ENCODE measurements at regions not wholly inside any gene's neighbourhood (a gene's known extent, or its start where the extent isn't known, plus 50 kb on each side); places are given as distances from the start of the nearest gene placed in this dataset.

DNA sequence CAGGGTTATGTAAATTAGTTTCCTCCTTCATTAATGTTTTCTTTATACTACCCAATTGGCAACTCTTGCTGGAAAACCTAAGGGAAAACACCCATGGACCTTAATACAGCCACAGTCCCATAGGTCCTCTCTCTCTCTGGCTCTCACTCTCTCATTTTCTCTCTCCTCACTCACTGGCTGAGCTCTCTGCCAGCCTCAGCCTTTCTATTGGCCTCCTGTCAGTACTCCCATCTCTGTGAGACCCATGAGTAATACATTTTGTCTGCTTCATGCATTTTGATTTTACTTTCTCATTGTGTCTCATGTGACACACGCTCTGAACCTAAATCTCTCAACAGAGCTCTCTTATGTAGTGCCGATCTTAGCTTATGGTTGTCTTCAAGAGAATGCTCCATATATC, 907.5 kb downstream of the C6orf118 start:
- no peak overlapping the region for H3K4me3 ChIP-seq (ENCODE audit: low read depth, low read length)
- TF ChIP-seq, protein P1, sequence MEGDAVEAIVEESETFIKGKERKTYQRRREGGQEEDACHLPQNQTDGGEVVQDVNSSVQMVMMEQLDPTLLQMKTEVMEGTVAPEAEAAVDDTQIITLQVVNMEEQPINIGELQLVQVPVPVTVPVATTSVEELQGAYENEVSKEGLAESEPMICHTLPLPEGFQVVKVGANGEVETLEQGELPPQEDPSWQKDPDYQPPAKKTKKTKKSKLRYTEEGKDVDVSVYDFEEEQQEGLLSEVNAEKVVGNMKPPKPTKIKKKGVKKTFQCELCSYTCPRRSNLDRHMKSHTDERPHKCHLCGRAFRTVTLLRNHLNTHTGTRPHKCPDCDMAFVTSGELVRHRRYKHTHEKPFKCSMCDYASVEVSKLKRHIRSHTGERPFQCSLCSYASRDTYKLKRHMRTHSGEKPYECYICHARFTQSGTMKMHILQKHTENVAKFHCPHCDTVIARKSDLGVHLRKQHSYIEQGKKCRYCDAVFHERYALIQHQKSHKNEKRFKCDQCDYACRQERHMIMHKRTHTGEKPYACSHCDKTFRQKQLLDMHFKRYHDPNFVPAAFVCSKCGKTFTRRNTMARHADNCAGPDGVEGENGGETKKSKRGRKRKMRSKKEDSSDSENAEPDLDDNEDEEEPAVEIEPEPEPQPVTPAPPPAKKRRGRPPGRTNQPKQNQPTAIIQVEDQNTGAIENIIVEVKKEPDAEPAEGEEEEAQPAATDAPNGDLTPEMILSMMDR (IDR thresholded peaks at IDR 0.05; ENCODE audit: insufficient read depth, low read depth, low read length, missing control alignments): no peak

DNA sequence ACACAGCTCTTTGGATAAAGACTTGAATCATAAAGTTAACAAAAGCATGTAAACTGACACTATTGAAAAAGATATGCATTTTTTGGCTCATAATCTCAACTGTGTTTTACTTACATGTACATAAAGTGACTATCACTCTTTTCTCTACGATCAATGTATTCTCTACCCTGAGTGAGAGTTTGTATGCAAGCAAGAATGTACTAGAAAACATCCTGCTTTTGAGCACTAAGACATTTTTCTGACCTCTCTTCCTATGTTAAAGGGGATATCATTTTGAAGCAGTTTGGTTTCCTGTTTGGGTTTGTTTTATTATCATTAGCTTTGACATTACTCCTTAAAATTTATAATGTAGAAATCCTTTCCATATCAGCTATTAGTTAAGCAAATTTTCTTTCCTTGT, 910.8 kb downstream of the C6orf118 start:
- no peak overlapping the region for H3K4me3 ChIP-seq (ENCODE audit: low read depth, low read length)
- TF ChIP-seq, protein P1 (IDR thresholded peaks at IDR 0.05; ENCODE audit: insufficient read depth, low read depth, low read length, missing control alignments): no peak
- DNase-seq (ENCODE audit: low read depth): no peak

More for the DNA sequence above, 907.5 kb downstream of the C6orf118 start:
- DNase-seq (ENCODE audit: low read depth): no peak

DNA sequence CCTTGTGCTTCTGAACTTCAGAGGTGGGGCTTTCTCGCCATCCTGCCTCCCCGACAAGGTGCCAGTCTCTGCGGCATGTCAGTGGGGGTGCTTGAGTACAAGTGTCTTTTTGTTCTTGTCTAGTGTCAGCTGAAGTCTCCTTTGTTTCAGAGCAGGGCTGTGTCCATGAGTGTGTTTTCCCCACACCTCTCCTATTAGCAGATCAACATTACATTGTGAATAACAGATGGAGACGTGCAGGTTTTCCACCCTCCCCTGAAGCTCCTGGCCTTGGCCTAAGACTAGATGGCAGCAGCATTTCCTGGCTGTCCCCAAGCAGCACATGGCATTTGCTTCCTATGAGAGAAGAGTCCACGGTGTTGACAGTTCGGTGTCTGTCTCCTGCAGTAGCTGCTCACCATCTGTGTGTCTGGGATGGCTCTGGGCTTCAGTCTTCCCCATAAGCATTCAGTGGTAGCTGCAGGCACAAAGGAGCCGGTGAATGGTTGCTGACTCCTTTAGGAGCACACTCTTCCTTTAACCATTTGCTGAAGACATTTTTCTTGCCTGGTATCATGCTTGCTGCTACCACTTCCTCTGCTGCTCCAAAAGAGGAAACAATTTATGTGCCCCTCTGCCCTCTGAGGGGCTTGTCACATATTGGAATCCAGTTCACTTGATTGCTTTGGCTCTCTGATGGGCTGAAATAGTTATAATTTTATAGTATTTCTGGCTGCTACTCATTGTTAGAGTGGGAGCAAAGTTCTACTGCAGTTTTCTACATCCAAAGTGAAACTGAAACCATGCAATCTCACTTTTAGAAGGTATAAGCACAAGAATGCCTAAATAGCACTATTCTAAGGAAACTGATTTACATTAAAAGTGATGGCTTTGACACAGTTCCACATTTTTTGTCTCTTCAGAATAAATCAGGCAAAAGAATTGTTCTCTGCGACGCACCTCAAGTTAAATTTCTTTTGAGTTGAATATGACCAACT, 913.0 kb downstream of the C6orf118 start:
- TF ChIP-seq, protein P1 (IDR thresholded peaks at IDR 0.05; ENCODE audit: insufficient read depth, low read depth, low read length, missing control alignments): no peak
- H3K4me3 ChIP-seq (ENCODE audit: low read depth, low read length): no peak overlapping the region
- no peak for DNase-seq (ENCODE audit: low read depth)

DNA sequence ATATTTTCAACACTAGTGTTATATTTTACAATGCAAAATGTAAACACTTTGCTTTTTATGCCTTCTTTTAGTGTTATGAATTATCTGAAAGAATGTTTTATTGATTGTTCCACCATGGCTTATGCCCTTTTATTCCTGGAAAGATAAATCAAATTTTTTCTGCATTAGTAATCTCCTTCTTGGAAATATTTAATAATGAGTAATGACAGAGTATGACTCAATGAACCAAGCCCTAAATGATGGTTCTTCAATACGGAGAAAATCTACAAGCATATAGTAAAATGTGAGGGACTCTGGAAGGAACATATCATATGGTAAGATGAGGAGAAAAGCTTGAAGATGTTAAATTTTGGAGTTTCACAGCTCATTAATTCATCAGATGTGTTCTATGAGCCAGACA, 929.6 kb downstream of the C6orf118 start:
- no peak for DNase-seq (ENCODE audit: low read depth)
- TF ChIP-seq, protein P1 (IDR thresholded peaks at IDR 0.05; ENCODE audit: insufficient read depth, low read depth, low read length, missing control alignments): no peak
- H3K4me3 ChIP-seq (ENCODE audit: low read depth, low read length): no peak overlapping the region

DNA sequence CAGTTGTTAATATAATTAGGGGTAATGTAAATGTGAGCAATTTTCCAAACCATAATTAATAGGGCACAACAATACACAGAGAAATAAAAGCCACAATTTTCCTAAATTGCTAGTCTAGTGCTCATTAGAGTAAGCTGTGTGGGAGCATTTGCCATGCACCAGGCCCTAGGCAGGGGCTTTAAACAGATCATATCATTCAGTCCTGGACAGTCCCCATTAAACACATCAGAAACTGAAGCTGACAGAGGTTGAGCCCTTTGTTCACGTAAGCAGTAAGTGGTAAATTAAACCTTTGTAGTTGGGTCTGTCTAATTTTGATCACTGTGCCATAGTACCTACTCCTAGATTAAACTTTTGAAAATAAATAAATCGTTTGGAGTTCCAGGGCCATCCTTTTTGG, 931.1 kb downstream of the C6orf118 start:
- TF ChIP-seq, protein P1 (IDR thresholded peaks at IDR 0.05; ENCODE audit: insufficient read depth, low read depth, low read length, missing control alignments): no peak
- no peak overlapping the region for H3K4me3 ChIP-seq (ENCODE audit: low read depth, low read length)
- no peak for DNase-seq (ENCODE audit: low read depth)

DNA sequence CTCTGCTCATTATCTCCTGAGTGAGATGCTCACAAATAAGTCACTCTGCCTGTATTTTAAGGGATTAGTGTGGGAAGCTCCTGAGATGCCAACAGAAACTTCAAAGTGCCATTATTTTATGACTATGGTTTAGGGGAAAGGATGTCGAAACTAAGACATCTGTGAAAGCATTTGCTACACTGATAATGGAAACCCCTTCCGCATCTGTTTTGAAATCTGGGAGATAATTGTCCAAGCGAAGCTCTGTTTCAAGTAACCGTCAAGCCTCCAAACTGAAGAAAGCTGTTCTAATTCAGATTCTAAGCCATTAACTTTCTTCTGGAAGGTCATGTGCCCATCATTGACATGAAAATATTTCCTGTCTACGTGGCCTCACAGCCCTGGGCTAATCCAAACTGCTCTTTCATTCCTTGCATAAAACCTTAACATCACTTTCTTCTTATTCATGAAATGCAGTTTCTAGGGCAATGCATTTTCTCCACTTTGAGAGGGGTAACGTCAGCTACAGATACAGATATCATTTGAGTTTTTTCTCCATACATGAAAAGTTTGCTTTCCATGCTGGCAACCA, 932.0 kb downstream of the C6orf118 start:
- DNase-seq (ENCODE audit: low read depth): no peak
- no peak overlapping the region for H3K4me3 ChIP-seq (ENCODE audit: low read depth, low read length)
- TF ChIP-seq, protein P1 (IDR thresholded peaks at IDR 0.05; ENCODE audit: insufficient read depth, low read depth, low read length, missing control alignments): no peak
